Choroid plexus epithelial cell (primary cell): ENCODE measurements at regions not wholly inside any gene's neighbourhood (a gene's known extent, or its start where the extent isn't known, plus 50 kb on each side); places are given as distances from the start of the nearest gene placed in this dataset.
"Not testable (repeated sequence)": the region's sequence is repeated elsewhere in the genome, so short reads cannot be mapped to it uniquely, and the experiment has no call there.

Experiments
- DNase-seq: peaks from one replicate; pipeline ENCODE4 v3.0.0-alpha.2; 2010; ENCODE audit warnings: low read depth
- H3K4me3 ChIP-seq: 2 replicates; pipeline ENCODE4 v1.5.1; 2011; ENCODE audit warnings: low read depth, mild to moderate bottlenecking, control low read depth, low read length, moderate library complexity
- TF ChIP-seq, protein P1 (sequence below): conservative IDR thresholded peaks from 2 replicates; pipeline ENCODE4 v1.5.1; 2011; ENCODE audit warnings: low read depth, mild to moderate bottlenecking, control low read depth, inconsistent platforms, low read length, moderate library complexity

DNA sequence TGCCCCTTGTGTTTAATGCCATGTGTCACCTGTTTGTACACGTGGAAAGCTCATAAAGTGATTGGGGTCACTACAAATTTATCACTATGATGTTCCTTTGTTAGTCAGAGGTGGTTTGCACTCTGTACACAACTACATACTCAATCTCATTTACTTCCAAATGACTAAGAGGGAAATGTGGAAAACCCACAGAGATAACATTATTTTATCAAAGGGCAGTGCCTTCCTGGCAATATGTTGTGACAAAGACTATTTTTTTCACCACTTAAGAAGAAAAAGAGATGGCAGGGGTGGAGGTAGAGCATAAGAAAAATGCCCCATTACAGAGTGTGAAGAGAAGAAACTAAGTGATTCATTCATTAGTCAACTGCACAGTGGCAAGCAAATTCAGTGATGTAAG is 1064.1 kb upstream of the FLRT2 start:
- TF ChIP-seq, protein P1, sequence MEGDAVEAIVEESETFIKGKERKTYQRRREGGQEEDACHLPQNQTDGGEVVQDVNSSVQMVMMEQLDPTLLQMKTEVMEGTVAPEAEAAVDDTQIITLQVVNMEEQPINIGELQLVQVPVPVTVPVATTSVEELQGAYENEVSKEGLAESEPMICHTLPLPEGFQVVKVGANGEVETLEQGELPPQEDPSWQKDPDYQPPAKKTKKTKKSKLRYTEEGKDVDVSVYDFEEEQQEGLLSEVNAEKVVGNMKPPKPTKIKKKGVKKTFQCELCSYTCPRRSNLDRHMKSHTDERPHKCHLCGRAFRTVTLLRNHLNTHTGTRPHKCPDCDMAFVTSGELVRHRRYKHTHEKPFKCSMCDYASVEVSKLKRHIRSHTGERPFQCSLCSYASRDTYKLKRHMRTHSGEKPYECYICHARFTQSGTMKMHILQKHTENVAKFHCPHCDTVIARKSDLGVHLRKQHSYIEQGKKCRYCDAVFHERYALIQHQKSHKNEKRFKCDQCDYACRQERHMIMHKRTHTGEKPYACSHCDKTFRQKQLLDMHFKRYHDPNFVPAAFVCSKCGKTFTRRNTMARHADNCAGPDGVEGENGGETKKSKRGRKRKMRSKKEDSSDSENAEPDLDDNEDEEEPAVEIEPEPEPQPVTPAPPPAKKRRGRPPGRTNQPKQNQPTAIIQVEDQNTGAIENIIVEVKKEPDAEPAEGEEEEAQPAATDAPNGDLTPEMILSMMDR = no peak
- H3K4me3 ChIP-seq = no peak overlapping the region
- DNase-seq = no peak

DNA sequence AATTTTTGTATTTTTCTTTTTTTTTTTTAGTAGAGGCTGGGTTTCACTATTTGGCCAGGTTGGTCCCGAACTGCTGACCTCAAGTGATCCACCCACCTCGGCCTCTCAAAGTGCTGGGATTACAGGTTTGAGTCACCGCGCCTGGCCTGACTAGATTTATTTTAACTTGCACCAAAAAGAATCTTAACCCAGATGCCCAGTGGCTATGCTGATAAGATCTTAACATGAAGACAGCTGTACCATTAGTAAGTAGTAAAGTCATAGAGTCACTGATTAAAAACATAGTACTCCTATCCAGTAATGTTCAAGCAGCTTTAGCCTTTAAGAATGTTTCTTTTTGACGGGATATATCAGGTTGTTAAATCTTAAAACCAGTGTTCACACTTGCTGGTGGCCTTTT is 1061.8 kb upstream of the FLRT2 start:
- no peak overlapping the region for H3K4me3 ChIP-seq
- TF ChIP-seq, protein P1 = no peak
- DNase-seq = no peak

DNA sequence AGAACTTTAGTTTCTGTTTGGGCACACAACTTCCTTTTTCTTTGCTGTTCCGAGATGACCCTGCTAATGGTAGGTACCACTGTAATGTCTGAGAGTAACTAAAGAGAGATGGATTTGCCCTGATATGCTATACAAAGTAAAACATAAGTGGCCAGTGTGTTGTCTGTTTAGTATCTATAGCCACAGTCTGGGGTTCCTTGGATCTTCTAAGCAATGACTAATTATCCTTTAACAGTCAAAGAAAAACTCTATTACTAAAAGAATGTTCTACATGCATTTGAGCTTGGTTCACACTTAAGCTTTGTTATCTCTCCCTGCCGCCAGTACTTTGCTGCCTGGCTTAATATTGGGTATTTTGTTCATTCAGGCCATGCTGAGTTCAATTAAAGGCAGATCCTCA is 1051.9 kb upstream of the FLRT2 start:
- TF ChIP-seq, protein P1 = no peak
- peak; percentile 26 for DNase-seq
- H3K4me3 ChIP-seq = no peak overlapping the region

DNA sequence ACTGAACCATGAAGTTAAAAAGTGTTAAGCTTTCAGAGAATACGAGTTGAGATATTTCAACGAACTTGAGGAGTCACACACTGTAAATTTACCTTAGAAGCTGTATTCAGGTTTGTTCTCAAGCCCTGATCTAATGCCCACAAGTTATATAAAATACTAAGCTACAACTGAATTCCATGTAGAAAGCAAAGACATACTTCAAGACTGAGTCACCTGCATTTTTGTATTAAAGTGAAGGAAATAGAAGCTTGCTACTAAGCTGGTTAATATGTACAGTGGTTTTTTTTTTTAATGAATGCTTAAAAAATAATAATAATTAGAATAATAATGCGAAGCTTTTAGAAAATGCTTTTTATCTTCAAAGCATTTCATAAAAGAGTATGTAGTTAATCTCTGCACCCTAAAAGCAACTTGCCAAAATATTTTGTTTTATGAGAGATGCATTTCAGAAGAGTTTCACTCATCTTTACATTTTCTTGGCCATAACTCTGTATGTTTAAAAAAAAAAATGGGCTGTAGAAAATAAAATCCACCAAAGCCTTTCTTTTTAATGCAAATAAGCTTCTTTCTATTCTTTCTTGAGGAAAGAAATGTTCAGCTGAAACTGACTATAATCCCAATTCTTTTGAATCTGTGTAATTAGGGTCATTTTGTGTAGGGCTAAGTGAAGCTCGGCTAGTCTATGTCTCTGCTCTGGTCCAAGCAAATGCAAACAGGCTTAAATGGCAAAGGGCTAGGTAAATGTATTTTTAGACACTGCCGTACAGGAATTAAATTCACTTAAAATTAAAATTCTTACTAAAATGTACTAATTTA is 1047.5 kb upstream of the FLRT2 start:
- DNase-seq = peak; percentile 84
- H3K4me3 ChIP-seq = no peak overlapping the region
- TF ChIP-seq, protein P1 = no peak

GRCh38 chr14:84483072-84483420 is 1046.9 kb upstream of the FLRT2 start:
- H3K4me3 ChIP-seq = peak overlapping the region; percentile 30
- DNase-seq = peak; percentile 21
- TF ChIP-seq, protein P1 = no peak

GRCh38 chr14:84484243-84484642 is 1045.7 kb upstream of the FLRT2 start:
- DNase-seq, H3K4me3 ChIP-seq: not testable (repeated sequence)

DNA sequence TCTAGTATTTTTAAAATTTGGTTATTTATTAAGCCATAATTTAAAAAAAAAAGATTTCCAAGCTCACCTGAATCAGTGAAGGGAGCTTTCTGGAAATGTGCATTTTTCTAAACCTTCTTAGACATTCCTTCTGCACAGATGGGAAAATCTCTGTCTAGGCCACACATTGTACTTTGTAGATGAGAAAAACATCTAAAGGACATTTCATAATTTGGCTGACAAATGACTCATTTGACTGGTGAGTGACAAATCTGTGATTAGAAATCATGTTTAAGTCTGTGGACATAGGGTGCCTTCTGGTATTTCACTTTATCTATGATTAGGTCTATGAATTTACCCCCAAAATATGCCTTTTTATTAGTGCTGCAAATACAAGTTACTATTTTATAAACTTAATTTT is 1044.9 kb upstream of the FLRT2 start:
- H3K4me3 ChIP-seq = no peak overlapping the region
- DNase-seq = no peak
- TF ChIP-seq, protein P1 = no peak
